ENCODE measurements at regions not wholly inside any gene's neighbourhood (a gene's known extent, or its start where the extent isn't known, plus 50 kb on each side); places are given as distances from the start of the nearest gene placed in this dataset.
"Not testable (repeated sequence)": the region's sequence is repeated elsewhere in the genome, so short reads cannot be mapped to it uniquely, and the experiment has no call there.

- no peak overlapping the region for H3K4me3 ChIP-seq (ENCODE audit: control insufficient read depth, low read depth, low read length)
- TF ChIP-seq CTCF (conservative IDR thresholded peaks at IDR 0.05; ENCODE audit: control insufficient read depth, insufficient read depth, low read depth, low read length), result no peak
- DNase-seq (ENCODE audit: low read depth), result peak; percentile 93
Observed at GRCh38 chr3:30473374-30474051, 132.9 kb upstream of the TGFBR2 start.

GRCh38 chr3:30474371-30474770 is 132.0 kb upstream of the TGFBR2 start:
- no peak for DNase-seq (ENCODE audit: low read depth)
- TF ChIP-seq CTCF (conservative IDR thresholded peaks at IDR 0.05; ENCODE audit: control insufficient read depth, insufficient read depth, low read depth, low read length), result no peak
- H3K4me3 ChIP-seq (ENCODE audit: control insufficient read depth, low read depth, low read length), result no peak overlapping the region

GRCh38 chr3:30475038-30475808 is 131.2 kb upstream of the TGFBR2 start:
- TF ChIP-seq CTCF (conservative IDR thresholded peaks at IDR 0.05; ENCODE audit: control insufficient read depth, insufficient read depth, low read depth, low read length), result no peak
- no peak overlapping the region for H3K4me3 ChIP-seq (ENCODE audit: control insufficient read depth, low read depth, low read length)
- DNase-seq (ENCODE audit: low read depth), result no peak

- DNase-seq (ENCODE audit: low read depth), result no peak
- no peak for TF ChIP-seq CTCF (conservative IDR thresholded peaks at IDR 0.05; ENCODE audit: control insufficient read depth, insufficient read depth, low read depth, low read length)
- no peak overlapping the region for H3K4me3 ChIP-seq (ENCODE audit: control insufficient read depth, low read depth, low read length)
Observed at GRCh38 chr3:30475809-30476178, 130.6 kb upstream of the TGFBR2 start.

- peak; percentile 80 for DNase-seq (ENCODE audit: low read depth)
- TF ChIP-seq CTCF (conservative IDR thresholded peaks at IDR 0.05; ENCODE audit: control insufficient read depth, insufficient read depth, low read depth, low read length), result no peak
- H3K4me3 ChIP-seq (ENCODE audit: control insufficient read depth, low read depth, low read length), result no peak overlapping the region
Observed at GRCh38 chr3:30476368-30477084, 129.9 kb upstream of the TGFBR2 start.

- TF ChIP-seq CTCF (conservative IDR thresholded peaks at IDR 0.05; ENCODE audit: control insufficient read depth, insufficient read depth, low read depth, low read length), result no peak
- no peak overlapping the region for H3K4me3 ChIP-seq (ENCODE audit: control insufficient read depth, low read depth, low read length)
- DNase-seq (ENCODE audit: low read depth), result no peak
Observed at GRCh38 chr3:30477149-30477921, 129.1 kb upstream of the TGFBR2 start.

- DNase-seq (ENCODE audit: low read depth), result not testable (repeated sequence)
Observed at GRCh38 chr3:30479737-30480136, 126.7 kb upstream of the TGFBR2 start.

GRCh38 chr3:30480156-30480555 is 126.2 kb upstream of the TGFBR2 start:
- DNase-seq (ENCODE audit: low read depth), result not testable (repeated sequence)

More at GRCh38 chr3:30479737-30480136, 126.7 kb upstream of the TGFBR2 start:
- not testable (repeated sequence) for H3K4me3 ChIP-seq (ENCODE audit: control insufficient read depth, low read depth, low read length)

More at GRCh38 chr3:30480156-30480555, 126.2 kb upstream of the TGFBR2 start:
- not testable (repeated sequence) for H3K4me3 ChIP-seq (ENCODE audit: control insufficient read depth, low read depth, low read length)
